ENCODE measurements at regions not wholly inside any gene's neighbourhood (a gene's known extent, or its start where the extent isn't known, plus 50 kb on each side); places are given as distances from the start of the nearest gene placed in this dataset.

- FAIRE-seq: no peak
These were observed 108.1 kb upstream of the TPM1 start for GRCh38 chr15:62934236-62934971.

GRCh38 chr15:62935300-62936081 is 107.1 kb upstream of the TPM1 start:
- FAIRE-seq: no peak

GRCh38 chr15:62938825-62939224 is 103.7 kb upstream of the TPM1 start:
- no peak for FAIRE-seq

GRCh38 chr15:62940093-62940754 is 102.3 kb upstream of the TPM1 start:
- no peak for FAIRE-seq

GRCh38 chr15:62940755-62941361 is 101.7 kb upstream of the TPM1 start:
- no peak for FAIRE-seq

GRCh38 chr15:62941699-62942098 is 100.8 kb upstream of the TPM1 start:
- no peak for FAIRE-seq

- FAIRE-seq: no peak
These were observed 100.1 kb upstream of the TPM1 start for GRCh38 chr15:62942428-62942827.

GRCh38 chr15:62945063-62945462 is 97.5 kb upstream of the TPM1 start:
- no peak for FAIRE-seq

- FAIRE-seq: no peak
These were observed 96.8 kb upstream of the TPM1 start for GRCh38 chr15:62945760-62946159.

GRCh38 chr15:62946940-62947339 is 95.6 kb upstream of the TPM1 start:
- no peak for FAIRE-seq

GRCh38 chr15:62950462-62950931 is 92.0 kb upstream of the TPM1 start:
- FAIRE-seq: no peak

GRCh38 chr15:62951481-62951880 is 91.1 kb upstream of the TPM1 start:
- FAIRE-seq: no peak

- FAIRE-seq: no peak
These were observed 89.5 kb upstream of the TPM1 start for GRCh38 chr15:62953021-62953420.

- no peak for FAIRE-seq
These were observed 89.0 kb upstream of the TPM1 start for GRCh38 chr15:62953496-62954045.

- FAIRE-seq: no peak
These were observed 85.4 kb upstream of the TPM1 start for GRCh38 chr15:62957130-62957529.

- no peak for FAIRE-seq
These were observed 83.8 kb upstream of the TPM1 start for GRCh38 chr15:62958528-62959363.

- FAIRE-seq: no peak
These were observed 81.4 kb upstream of the TPM1 start for GRCh38 chr15:62961134-62961533.

GRCh38 chr15:62962101-62962995 is 80.2 kb upstream of the TPM1 start:
- FAIRE-seq: no peak

- FAIRE-seq: peak; percentile 39
These were observed 78.3 kb upstream of the TPM1 start for GRCh38 chr15:62964251-62964650.

- FAIRE-seq: no peak
These were observed 76.1 kb upstream of the TPM1 start for GRCh38 chr15:62966294-62967078.
